Thoracic aorta (tissue), 2 donors: ENCODE measurements at regions not wholly inside any gene's neighbourhood (a gene's known extent, or its start where the extent isn't known, plus 50 kb on each side); places are given as distances from the start of the nearest gene placed in this dataset.

Source experiments
- ATAC-seq: fragments of 150-250 bp; one replicate; pipeline ENCODE4 v1.8.0; 2017; ENCODE audit warnings: low read depth; ENCODE audit not compliant: insufficient number of reproducible peaks, low FRiP score
- DNase-seq: peaks from one replicate; pipeline ENCODE4 v3.0.0-alpha.2; 2020; ENCODE audit warnings: low spot score
- H3K27ac ChIP-seq, 2 donors: fragments of 200-600 bp; sonication (generic); 1 replicate in 1 of 2; 2 replicates in 1 of 2; pipeline ENCODE4 v1.5.1; 2016; ENCODE audit warnings: mild to moderate bottlenecking in 2 of 2, moderate library complexity in 2 of 2
- H3K27me3 ChIP-seq: fragments of 200-600 bp; sonication (generic); replicated peaks from 2 replicates; pipeline ENCODE4 v1.6.0; 2016; ENCODE audit warnings: mild to moderate bottlenecking; ENCODE audit not compliant: insufficient read depth
- H3K36me3 ChIP-seq: fragments of 200-600 bp; sonication (generic); one replicate; pipeline ENCODE4 v1.5.1; 2016
- H3K4me1 ChIP-seq, 2 donors: fragments of 200-600 bp; sonication (generic); 1 replicate in 1 of 2; 2 replicates in 1 of 2; pipeline versions ENCODE4 v1.5.1 to v1.6.0; 2016; ENCODE audit warnings: low read depth in 2 of 2, mild to moderate bottlenecking in 1 of 2; ENCODE audit not compliant: control insufficient read depth in 1 of 2
- H3K4me3 ChIP-seq: fragments of 200-600 bp; sonication (generic); 2 replicates; pipeline ENCODE4 v1.5.1; 2016; ENCODE audit warnings: mild to moderate bottlenecking
- H3K9me3 ChIP-seq: fragments of 200-600 bp; sonication (generic); 2 replicates; pipeline ENCODE4 v1.5.1; 2016
- TF ChIP-seq, protein P1 (sequence below): fragments of 200-600 bp; sonication (generic); IDR thresholded peaks from one replicate; pipeline ENCODE4 v1.5.1; 2019; ENCODE audit warnings: antibody characterized with exemption

DNA sequence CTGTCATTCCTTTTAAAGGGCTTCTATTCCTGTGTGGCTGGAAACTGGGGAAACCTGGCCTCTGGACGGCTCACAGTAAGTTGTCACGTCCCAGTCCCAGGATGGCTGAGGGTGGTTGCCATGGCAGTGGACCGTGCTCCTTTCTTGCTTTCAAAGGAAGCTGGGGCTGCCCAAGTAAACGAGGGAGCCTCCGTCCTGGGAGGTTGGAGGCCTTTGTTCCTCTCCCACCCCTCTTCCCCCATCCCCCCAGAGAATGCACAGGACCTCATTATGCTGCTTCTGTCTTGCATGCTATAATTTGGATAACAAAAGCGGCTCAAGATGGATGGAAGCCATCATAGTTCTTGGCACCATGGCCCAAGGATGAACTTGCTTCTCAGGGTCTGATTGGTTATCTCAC is 325.5 kb upstream of the HS6ST1 start:
- Histone ChIP-seq H3K9me3 (no peaks in the 10 kb centered on the region), H3K27me3 (no peaks in the 10 kb centered on the region), H3K36me3 (no peaks in the 10 kb centered on the region), H3K27ac (no peak overlapping the region), H3K4me3 (no peak overlapping the region), H3K4me1 (no peaks in the 10 kb centered on the region)
- no peak for ATAC-seq
- no peak for DNase-seq
- TF ChIP-seq, protein P1, sequence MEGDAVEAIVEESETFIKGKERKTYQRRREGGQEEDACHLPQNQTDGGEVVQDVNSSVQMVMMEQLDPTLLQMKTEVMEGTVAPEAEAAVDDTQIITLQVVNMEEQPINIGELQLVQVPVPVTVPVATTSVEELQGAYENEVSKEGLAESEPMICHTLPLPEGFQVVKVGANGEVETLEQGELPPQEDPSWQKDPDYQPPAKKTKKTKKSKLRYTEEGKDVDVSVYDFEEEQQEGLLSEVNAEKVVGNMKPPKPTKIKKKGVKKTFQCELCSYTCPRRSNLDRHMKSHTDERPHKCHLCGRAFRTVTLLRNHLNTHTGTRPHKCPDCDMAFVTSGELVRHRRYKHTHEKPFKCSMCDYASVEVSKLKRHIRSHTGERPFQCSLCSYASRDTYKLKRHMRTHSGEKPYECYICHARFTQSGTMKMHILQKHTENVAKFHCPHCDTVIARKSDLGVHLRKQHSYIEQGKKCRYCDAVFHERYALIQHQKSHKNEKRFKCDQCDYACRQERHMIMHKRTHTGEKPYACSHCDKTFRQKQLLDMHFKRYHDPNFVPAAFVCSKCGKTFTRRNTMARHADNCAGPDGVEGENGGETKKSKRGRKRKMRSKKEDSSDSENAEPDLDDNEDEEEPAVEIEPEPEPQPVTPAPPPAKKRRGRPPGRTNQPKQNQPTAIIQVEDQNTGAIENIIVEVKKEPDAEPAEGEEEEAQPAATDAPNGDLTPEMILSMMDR, result no peak

DNA sequence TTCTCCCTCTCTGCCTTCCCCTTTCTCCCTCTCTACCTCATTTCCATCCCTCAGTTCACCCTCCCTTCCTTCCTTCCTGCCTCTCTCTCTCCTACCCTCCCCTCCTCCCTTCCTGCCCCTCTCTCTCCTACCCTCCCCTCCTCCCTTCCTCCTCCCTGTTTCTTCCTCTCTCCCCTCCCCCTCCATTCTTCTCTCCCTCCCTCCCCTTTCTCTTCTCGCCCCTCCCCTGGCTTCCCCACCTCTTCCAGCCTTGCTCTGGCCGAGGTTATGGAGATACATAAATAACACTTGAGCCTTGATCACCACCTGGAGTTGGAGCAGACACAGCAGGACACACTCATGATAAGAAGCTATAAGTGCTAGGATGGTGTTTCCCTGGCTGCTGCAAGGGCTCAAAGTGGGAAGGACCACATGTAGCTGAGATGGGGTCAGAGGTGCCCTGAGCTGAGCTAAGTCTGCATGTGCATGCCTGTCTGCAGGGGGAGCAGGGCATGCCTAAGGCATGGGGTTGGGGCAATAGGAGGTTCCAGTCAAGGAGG is 326.1 kb upstream of the HS6ST1 start:
- Histone ChIP-seq H3K36me3 (no peaks in the 10 kb centered on the region), H3K9me3 (no peaks in the 10 kb centered on the region), H3K27ac (no peak overlapping the region), H3K4me1 (no peaks in the 10 kb centered on the region), H3K4me3 (no peak overlapping the region), H3K27me3 (no peaks in the 10 kb centered on the region)
- DNase-seq (no peak), ATAC-seq (no peak)
- TF ChIP-seq, protein P1, result no peak

DNA sequence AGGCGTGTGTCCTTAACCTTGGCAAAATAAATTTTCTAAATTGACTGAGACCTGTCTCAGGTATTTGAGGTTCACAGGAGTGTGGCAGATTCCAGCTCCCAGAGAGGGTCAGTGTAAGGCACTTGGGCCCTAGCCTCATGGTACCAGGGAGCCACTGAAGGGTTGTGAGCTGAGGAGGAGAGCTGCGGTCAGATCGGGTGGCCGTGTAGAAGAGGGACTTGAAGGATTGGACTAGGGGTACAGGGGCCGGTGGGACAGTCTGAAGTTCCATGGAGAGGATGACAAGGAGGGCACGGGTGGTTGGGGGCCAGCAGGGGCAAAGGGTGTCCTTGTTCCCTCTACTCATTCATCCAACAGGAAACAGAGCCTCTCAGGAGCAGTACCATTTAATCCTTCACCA is 327.0 kb upstream of the HS6ST1 start:
- no peak for DNase-seq
- Histone ChIP-seq H3K27ac (no peak overlapping the region), H3K4me3 (no peak overlapping the region), H3K9me3 (no peaks in the 10 kb centered on the region), H3K4me1 (no peaks in the 10 kb centered on the region), H3K36me3 (no peaks in the 10 kb centered on the region), H3K27me3 (no peaks in the 10 kb centered on the region)
- ATAC-seq, result no peak
- TF ChIP-seq, protein P1, result no peak

DNA sequence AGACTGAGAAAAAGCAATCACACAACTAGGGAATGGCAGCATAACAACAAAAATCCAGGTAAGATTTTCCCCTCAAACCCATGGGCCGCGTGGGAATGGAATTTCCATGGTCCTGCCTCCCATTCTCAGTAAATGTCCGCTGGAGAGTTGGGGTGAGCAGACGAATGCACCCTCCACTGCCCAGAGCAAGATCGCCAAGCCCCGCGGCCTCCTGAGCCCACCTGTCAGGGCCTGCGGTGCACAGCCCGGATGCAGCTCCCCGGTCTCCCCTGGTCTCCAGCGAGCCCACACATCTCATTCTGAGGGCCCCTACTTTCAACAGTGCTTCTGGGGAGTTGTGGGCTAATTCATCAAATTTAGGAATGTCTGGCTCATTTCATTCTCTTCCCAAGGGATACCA is 327.4 kb upstream of the HS6ST1 start:
- H3K27ac ChIP-seq, result no peak overlapping the region
- no peak for DNase-seq
- H3K4me1 ChIP-seq, result no peaks in the 10 kb centered on the region

DNA sequence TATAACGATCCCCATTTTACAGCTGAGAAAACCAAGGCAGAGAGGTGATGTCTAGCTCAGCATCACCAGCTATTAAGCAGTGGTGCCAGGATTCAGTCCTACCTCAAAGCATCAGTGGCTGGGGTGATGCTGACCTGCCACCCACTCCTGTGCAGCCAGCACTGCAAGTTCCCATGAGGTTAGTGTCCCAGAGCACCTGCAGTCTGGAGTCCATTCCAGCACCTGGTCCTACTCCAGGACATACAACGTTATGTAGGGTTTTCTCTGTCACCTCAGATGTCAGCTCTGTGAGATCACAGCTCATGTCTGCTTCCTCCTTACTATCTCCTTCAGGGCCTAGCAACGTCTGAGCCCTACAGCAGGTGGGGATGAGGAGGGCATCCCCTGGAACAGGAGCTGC is 328.0 kb upstream of the HS6ST1 start:
- no peak for ATAC-seq
- Histone ChIP-seq H3K27me3 (no peaks in the 10 kb centered on the region), H3K36me3 (no peaks in the 10 kb centered on the region), H3K9me3 (no peaks in the 10 kb centered on the region), H3K4me3 (no peak overlapping the region), H3K27ac (no peak overlapping the region), H3K4me1 (no peaks in the 10 kb centered on the region)
- TF ChIP-seq, protein P1, result no peak
- DNase-seq, result no peak

More for the DNA sequence above, 327.4 kb upstream of the HS6ST1 start:
- TF ChIP-seq, protein P1, result no peak
- Histone ChIP-seq H3K27me3 (no peaks in the 10 kb centered on the region), H3K4me3 (no peak overlapping the region), H3K9me3 (no peaks in the 10 kb centered on the region), H3K36me3 (no peaks in the 10 kb centered on the region)
- no peak for ATAC-seq
